Smooth muscle cell (in vitro differentiated cells): ENCODE measurements at regions not wholly inside any gene's neighbourhood (a gene's known extent, or its start where the extent isn't known, plus 50 kb on each side); places are given as distances from the start of the nearest gene placed in this dataset.
"Not testable (repeated sequence)": the region's sequence is repeated elsewhere in the genome, so short reads cannot be mapped to it uniquely, and the experiment has no call there.

Experiments
- DNase-seq: peaks from one replicate; lab custom pipeline; 2025; ENCODE audit not compliant: unreplicated experiment; lab: John Stamatoyannopoulos, UW
- H2AFZ ChIP-seq: fragments of 200-600 bp; sonication (generic); 2 replicates; pipeline ENCODE4 v1.6.0; 2016; ENCODE audit warnings: antibody characterized with exemption, low read depth, mild to moderate bottlenecking
- H3F3A ChIP-seq: fragments of 200-600 bp; sonication (generic); 2 replicates; pipeline ENCODE4 v1.6.0; 2017; ENCODE audit warnings: antibody characterized with exemption, low read depth
- H3K27ac ChIP-seq: fragments of 200-600 bp; sonication (generic); 2 replicates; pipeline ENCODE4 v1.5.1; 2016; ENCODE audit warnings: low read depth, mild to moderate bottlenecking
- H3K27me3 ChIP-seq: fragments of 200-600 bp; sonication (generic); 2 replicates; pipeline ENCODE4 v1.6.1; 2016; ENCODE audit warnings: low read depth, mild to moderate bottlenecking
- H3K36me3 ChIP-seq: fragments of 200-600 bp; sonication (generic); 2 replicates; pipeline ENCODE4 v1.5.1; 2016; ENCODE audit warnings: low read depth
- H3K4me1 ChIP-seq: fragments of 200-600 bp; sonication (generic); 2 replicates; pipeline ENCODE4 v1.5.1; 2016; ENCODE audit warnings: low read depth
- H3K4me2 ChIP-seq: fragments of 200-600 bp; sonication (generic); 2 replicates; pipeline ENCODE4 v1.6.0; 2016; ENCODE audit warnings: mild to moderate bottlenecking
- H3K4me3 ChIP-seq: fragments of 200-600 bp; sonication (generic); 2 replicates; pipeline ENCODE4 v1.5.1; 2016; ENCODE audit warnings: mild to moderate bottlenecking
- H3K79me2 ChIP-seq: fragments of 200-600 bp; sonication (generic); 2 replicates; pipeline ENCODE4 v1.6.0; 2016; ENCODE audit warnings: low read depth, mild to moderate bottlenecking
- H3K9ac ChIP-seq: fragments of 200-600 bp; sonication (generic); 2 replicates; pipeline ENCODE4 v1.6.0; 2016; ENCODE audit warnings: low read depth
- H3K9me3 ChIP-seq: fragments of 200-600 bp; sonication (generic); replicated peaks from 2 replicates; pipeline ENCODE4 v1.5.1; 2016; ENCODE audit warnings: low read depth
- H4K20me1 ChIP-seq: fragments of 200-600 bp; sonication (generic); 2 replicates; pipeline ENCODE4 v1.6.0; 2016; ENCODE audit warnings: low read depth
- CTCF ChIP-seq: fragments of 200-600 bp; sonication (generic); IDR thresholded peaks from 2 replicates; pipeline ENCODE4 v1.5.1; 2017; ENCODE audit warnings: borderline replicate concordance, mild to moderate bottlenecking, antibody characterized with exemption; ENCODE audit not compliant: insufficient read depth, poor library complexity, severe bottlenecking
- WGBS: methylation state at CpG from one replicate; pipeline ENCODE4 v1.1.7; 2016; ENCODE audit warnings: low lambda C conversion rate; 5-methylcytosine and 5-hydroxymethylcytosine counted together

GRCh38 chr17:47066841-47067682 is 88.0 kb upstream of the RPRML start:
- 13% methylated on average over 18 of the region's 18 CpGs for WGBS
- no peak for TF ChIP-seq CTCF

GRCh38 chr17:47066095-47066494 is 87.0 kb upstream of the RPRML start:
- H3K9ac ChIP-seq = no peak overlapping the region
- DNase-seq = no peak
- H3K27ac ChIP-seq = no peak overlapping the region
- no peaks in the 10 kb centered on the region for H3K9me3 ChIP-seq
- no peaks in the 10 kb centered on the region for H3K36me3 ChIP-seq
- H3K27me3 ChIP-seq = no peaks in the 10 kb centered on the region
- 49% methylated on average over 6 of the region's 6 CpGs for WGBS
- H3K79me2 ChIP-seq = no peaks in the 10 kb centered on the region
- H3K4me1 ChIP-seq = peaks cover 18% of the 10 kb centered on the region
- no peaks in the 10 kb centered on the region for H3F3A ChIP-seq
- peak overlapping the region; percentile 96 for H3K4me2 ChIP-seq
- H4K20me1 ChIP-seq = no peaks in the 10 kb centered on the region
- no peak overlapping the region for H3K4me3 ChIP-seq
- no peak overlapping the region for H2AFZ ChIP-seq
- TF ChIP-seq CTCF = no peak

More at GRCh38 chr17:47066841-47067682, 88.0 kb upstream of the RPRML start:
- peak overlapping the region; percentile 78 for H3K27ac ChIP-seq
- no peaks in the 10 kb centered on the region for H3K36me3 ChIP-seq
- H4K20me1 ChIP-seq = no peaks in the 10 kb centered on the region
- H3K4me3 ChIP-seq = peak overlapping the region; percentile 90
- H3F3A ChIP-seq = no peaks in the 10 kb centered on the region
- H3K27me3 ChIP-seq = no peaks in the 10 kb centered on the region
- H3K4me1 ChIP-seq = peaks cover 18% of the 10 kb centered on the region
- H3K9ac ChIP-seq = peak overlapping the region; percentile 97
- no peaks in the 10 kb centered on the region for H3K9me3 ChIP-seq
- H3K79me2 ChIP-seq = no peaks in the 10 kb centered on the region
- H2AFZ ChIP-seq = peak overlapping the region; percentile 95
- peak; percentile 33 for DNase-seq
- H3K4me2 ChIP-seq = peak overlapping the region; percentile 96

- no peak overlapping the region for H3K4me3 ChIP-seq
- no peaks in the 10 kb centered on the region for H3F3A ChIP-seq
- no peaks in the 10 kb centered on the region for H3K27me3 ChIP-seq
- no peaks in the 10 kb centered on the region for H3K79me2 ChIP-seq
- H2AFZ ChIP-seq = no peak overlapping the region
- H3K9ac ChIP-seq = no peak overlapping the region
- no peak for DNase-seq
- WGBS = 96% methylated on average over 5 of the region's 5 CpGs
- H3K36me3 ChIP-seq = no peaks in the 10 kb centered on the region
- no peak for TF ChIP-seq CTCF
- no peaks in the 10 kb centered on the region for H3K9me3 ChIP-seq
- no peaks in the 10 kb centered on the region for H4K20me1 ChIP-seq
- H3K4me2 ChIP-seq = no peak overlapping the region
- peaks cover 18% of the 10 kb centered on the region for H3K4me1 ChIP-seq
- H3K27ac ChIP-seq = no peak overlapping the region
These were observed 85.6 kb upstream of the RPRML start for GRCh38 chr17:47064684-47065083.

GRCh38 chr17:47063475-47063874 is 84.4 kb upstream of the RPRML start:
- no peak for DNase-seq
- no peaks in the 10 kb centered on the region for H3K36me3 ChIP-seq
- no peak overlapping the region for H3K4me3 ChIP-seq
- no peaks in the 10 kb centered on the region for H3K79me2 ChIP-seq
- no peak overlapping the region for H3K4me2 ChIP-seq
- 98% methylated on average over 11 of the region's 11 CpGs for WGBS
- H3K9me3 ChIP-seq = no peaks in the 10 kb centered on the region
- no peak overlapping the region for H3K9ac ChIP-seq
- H3K27ac ChIP-seq = no peak overlapping the region
- no peaks in the 10 kb centered on the region for H4K20me1 ChIP-seq
- H3F3A ChIP-seq = no peaks in the 10 kb centered on the region
- H3K4me1 ChIP-seq = peaks cover 18% of the 10 kb centered on the region
- H3K27me3 ChIP-seq = no peaks in the 10 kb centered on the region
- H2AFZ ChIP-seq = no peak overlapping the region
- no peak for TF ChIP-seq CTCF

- not testable (repeated sequence) for H3K27ac ChIP-seq, H3K79me2 ChIP-seq, H2AFZ ChIP-seq, DNase-seq, H3K4me3 ChIP-seq, H3F3A ChIP-seq, H3K27me3 ChIP-seq, H4K20me1 ChIP-seq, H3K9me3 ChIP-seq, H3K9ac ChIP-seq, H3K4me2 ChIP-seq, H3K36me3 ChIP-seq
- 98% methylated on average over 5 of the region's 5 CpGs for WGBS
- peaks cover 15% of the 10 kb centered on the region for H3K4me1 ChIP-seq
These were observed 83.8 kb upstream of the RPRML start for GRCh38 chr17:47062851-47063250.
